Central memory CD4-positive, alpha-beta T cell (primary cell): ENCODE measurements at regions not wholly inside any gene's neighbourhood (a gene's known extent, or its start where the extent isn't known, plus 50 kb on each side); places are given as distances from the start of the nearest gene placed in this dataset.

ENCODE experiments used
- DNase-seq: peaks from one replicate; pipeline ENCODE4 v3.0.0; 2022

GRCh38 chr2:82853299-82853698, 1605.8 kb downstream of the SUCLG1 start:
- DNase-seq = no peak

GRCh38 chr2:82852787-82853186, 1606.3 kb downstream of the SUCLG1 start:
- no peak for DNase-seq

DNA sequence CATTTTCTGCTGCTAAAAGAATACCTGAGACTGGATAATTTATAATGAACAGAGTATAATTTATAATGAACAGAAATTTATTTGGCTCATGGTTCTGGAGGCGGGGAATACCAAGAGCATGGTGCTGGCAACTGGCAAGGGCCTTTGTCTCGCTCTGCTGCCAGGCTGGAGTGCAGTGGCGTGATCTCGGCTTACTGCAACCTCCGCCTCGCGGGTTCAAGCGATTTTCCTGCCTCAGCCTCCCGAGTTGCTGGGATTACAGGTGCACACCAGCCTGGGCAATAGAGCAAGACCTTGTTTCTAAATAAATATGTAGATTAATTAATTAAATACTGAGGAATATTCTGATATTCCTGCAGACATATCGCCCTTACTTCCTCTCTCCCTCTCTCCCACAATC, 1610.8 kb downstream of the SUCLG1 start:
- no peak for DNase-seq

- DNase-seq = no peak
Observed at GRCh38 chr2:82839036-82839435, 1620.0 kb downstream of the SUCLG1 start.

- no peak for DNase-seq
Observed at GRCh38 chr2:82837588-82838304, 1621.3 kb downstream of the SUCLG1 start.

DNA sequence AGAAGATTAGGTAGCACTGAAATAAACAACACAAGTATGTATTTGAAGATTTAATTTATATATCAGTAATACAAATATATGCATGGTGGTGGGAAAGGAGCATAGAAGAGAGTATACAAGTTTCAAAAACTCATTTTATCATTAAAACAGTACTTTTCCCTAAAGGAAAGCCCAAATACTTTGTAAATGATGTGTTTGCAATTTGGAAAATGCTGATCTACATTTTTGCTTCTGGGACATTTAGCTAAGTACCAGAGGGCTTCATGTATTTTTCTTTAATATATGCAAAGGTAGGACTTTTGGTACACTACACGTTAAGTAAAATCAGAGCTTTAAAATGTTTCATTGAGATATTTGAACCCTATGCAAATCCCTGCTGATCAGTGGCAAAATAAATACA, 1624.2 kb downstream of the SUCLG1 start:
- DNase-seq = no peak

- no peak for DNase-seq
Observed at GRCh38 chr2:82827426-82827825, 1631.7 kb downstream of the SUCLG1 start.

- DNase-seq = no peak
Observed at GRCh38 chr2:82826437-82826836, 1632.6 kb downstream of the SUCLG1 start.

DNA sequence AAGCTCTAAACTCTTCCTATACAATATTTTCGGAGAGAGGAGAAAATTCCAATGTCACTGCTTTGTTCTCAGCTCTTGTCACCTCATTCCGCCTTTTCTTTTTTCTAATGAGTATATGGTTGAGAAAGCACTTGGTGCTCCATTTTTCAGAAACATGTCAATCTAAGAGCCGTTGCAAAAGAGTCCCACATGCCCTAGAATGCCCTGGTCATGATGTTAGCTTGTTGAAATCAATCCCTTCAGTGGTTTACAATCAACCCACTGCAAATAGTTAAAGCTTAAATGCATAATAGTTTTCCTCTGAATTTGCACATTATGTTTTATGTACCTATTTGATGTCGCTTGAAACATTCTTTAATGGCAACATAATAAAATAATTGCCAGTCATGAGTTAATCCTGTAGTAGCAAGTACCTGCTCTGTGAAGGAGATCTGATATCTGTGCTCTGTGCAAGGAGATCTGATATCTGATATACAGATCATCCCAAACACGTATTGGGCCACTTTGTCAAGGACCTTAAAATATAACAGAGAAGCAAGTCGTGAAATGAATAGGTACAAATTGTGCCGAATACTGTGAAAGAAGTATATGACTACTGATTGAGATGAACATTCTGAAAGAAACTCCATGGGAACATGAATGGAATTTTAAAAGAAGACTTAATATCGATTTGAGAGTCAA, 1633.5 kb downstream of the SUCLG1 start:
- DNase-seq = no peak

GRCh38 chr2:82823892-82824291, 1635.2 kb downstream of the SUCLG1 start:
- DNase-seq = no peak

GRCh38 chr2:82819951-82820350, 1639.1 kb downstream of the SUCLG1 start:
- DNase-seq = no peak

DNA sequence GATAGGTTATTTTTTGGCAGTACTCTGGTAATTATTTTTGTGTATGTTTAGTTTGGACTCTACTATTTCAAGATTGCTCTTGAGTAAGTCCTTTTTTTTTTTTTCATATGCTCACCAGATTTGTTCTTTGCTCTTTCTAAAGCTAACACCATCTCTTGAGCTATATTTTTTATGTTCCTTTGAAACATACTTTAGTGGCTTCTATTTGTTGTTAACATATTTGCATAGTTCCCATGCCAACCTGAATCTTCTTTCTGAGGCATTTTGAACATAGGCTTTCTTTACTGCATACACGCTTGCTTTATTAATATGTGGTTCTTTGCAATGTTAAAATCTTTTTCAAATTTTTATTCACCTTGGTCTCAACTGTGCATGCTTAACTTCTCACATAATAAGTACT, 1644.9 kb downstream of the SUCLG1 start:
- DNase-seq = no peak

GRCh38 chr2:82811946-82812345, 1647.1 kb downstream of the SUCLG1 start:
- DNase-seq = no peak

DNA sequence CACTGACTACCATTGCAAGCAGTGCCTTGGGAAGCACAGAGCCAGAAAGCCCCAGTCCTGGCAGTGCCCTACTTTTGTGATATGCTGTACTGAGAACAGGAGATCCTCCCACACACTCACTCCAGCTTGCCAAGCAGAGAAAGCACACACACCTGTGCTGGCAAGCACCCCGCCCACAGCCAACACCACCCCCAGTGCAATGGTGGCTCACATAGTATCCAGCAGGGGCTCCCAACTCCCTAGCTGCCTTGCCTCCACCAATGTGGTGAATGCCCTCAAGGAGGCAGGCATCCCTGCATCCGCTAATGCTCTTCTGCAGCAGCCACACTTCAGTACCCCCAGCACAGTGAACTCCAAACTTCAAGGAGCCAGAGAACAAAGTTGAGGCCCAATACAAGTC, 1655.8 kb downstream of the SUCLG1 start:
- no peak for DNase-seq

- DNase-seq = no peak
Observed at GRCh38 chr2:82797469-82797868, 1661.6 kb downstream of the SUCLG1 start.

DNA sequence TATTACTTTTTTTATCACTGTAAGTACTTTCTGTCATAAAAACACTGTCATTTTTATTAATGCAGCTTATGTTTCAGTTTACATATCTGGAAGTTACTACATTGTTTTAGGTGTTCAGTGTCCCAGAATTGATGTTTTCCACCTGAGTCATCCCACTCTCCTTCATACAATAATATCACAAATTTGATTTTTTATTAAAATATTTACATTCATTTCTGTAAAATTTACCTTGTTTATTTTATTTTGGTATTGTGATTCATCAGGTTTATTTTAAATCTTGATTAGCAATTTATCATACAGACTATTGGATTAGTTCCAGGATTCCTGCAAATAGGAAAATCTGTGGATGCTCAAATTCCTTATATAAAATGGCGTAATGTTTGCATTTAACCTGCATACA, 1662.9 kb downstream of the SUCLG1 start:
- no peak for DNase-seq

- no peak for DNase-seq
Observed at GRCh38 chr2:82795446-82795845, 1663.6 kb downstream of the SUCLG1 start.

DNA sequence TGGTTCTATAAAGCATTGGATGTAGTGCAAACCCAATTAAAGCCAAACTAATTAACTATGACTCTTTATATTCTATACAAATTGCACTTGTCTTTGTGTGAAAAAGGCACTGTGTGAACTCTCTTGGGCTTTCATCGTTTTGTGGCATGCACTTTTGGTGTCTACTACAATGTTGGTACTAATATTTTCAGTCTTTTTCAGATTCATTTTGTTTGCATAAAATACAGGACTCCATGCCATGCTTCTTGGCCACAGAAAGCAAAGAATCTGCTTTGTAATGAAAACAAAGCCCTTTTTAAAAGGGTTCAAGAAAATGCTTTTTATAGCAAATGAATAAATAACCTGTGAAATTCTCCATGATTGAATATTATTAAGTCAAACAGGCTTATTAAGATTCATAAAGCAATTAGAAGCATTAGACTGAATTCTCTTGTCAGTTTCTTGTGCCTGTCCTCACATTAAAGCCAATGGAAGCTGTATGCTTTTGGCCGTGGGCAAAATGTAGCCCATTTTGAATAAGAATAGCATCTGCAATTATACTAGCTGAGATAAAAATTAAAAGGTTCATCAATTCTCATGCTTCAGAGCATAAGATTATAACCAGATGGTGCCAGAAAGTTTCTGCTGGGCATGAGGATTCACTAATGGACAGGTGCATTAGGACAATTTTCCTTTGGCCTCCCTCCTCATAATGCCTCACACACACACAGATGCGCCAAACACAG, 1665.2 kb downstream of the SUCLG1 start:
- no peak for DNase-seq

GRCh38 chr2:82792316-82792715, 1666.8 kb downstream of the SUCLG1 start:
- DNase-seq = no peak

GRCh38 chr2:82790206-82791021, 1668.7 kb downstream of the SUCLG1 start:
- DNase-seq = no peak

- DNase-seq = no peak
Observed at GRCh38 chr2:82789851-82790205, 1669.3 kb downstream of the SUCLG1 start.

DNA sequence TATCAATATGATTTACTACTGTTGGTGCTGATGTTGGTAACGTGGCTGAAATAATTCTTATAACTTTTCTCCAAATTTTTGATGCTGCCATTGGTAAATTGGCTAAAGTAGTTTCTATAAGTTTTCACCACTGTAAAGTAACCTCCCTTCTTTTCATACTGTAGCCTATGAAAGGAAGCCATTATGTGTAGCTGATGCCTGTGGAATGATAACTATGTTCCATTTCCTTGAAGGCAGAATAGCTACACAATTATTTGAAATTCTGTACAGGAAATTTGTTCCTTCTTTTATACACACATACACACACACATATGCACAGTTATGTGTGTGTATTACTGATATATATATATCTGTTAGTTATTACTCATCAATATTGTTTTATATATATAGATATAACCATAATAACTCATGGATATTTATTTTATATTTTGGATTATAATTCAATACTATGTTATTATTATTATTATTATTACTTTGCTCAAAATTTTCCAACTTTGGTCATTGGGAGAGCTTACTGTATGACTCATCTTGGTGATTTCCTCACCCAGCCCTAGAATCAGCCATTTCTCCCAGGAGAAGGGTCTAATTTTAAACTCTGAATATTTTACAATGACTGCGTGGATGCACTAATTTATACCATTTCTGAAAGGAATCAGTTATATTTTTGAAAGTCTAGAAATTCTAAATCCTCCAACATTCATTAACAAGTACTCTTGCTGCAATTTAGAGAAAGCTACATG, 1677.7 kb downstream of the SUCLG1 start:
- no peak for DNase-seq
